ENCODE measurements at regions not wholly inside any gene's neighbourhood (a gene's known extent, or its start where the extent isn't known, plus 50 kb on each side); places are given as distances from the start of the nearest gene placed in this dataset.

DNA sequence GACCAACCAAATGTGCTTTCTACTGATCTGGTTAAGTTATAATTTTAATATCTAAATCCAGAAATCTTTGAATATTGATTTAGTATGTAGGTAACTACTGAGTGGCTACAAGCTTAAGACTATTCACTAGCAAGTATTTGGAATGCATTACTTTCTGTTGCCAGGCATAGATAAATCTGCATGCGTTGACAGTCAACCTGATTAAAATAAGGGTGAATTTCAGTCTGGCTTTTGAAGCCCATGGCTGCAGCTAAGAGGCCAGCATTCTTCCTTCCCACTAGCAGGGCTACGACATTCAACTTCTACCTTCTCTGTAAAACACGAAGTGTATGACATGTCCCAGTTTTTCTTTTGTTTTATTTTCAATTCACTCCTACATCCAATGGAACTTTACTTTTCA, 340.6 kb downstream of the EPHA4 start:
- TF ChIP-seq NFE2 (CRISPR knock-in tag; IDR thresholded peaks at IDR 0.05) (no peak), GZF1 (CRISPR knock-in tag; IDR thresholded peaks at IDR 0.05) (no peak), AKAP8 (CRISPR knock-in tag; IDR thresholded peaks at IDR 0.05) (no peak), CREB1 (IDR thresholded peaks at IDR 0.05) (no peak), CREB1 (CRISPR knock-in tag; IDR thresholded peaks at IDR 0.05) (no peak), DBP (CRISPR knock-in tag; IDR thresholded peaks at IDR 0.05; ENCODE audit: not compliant biosample characterization) (no peak)
- TF ChIP-seq, protein P1, sequence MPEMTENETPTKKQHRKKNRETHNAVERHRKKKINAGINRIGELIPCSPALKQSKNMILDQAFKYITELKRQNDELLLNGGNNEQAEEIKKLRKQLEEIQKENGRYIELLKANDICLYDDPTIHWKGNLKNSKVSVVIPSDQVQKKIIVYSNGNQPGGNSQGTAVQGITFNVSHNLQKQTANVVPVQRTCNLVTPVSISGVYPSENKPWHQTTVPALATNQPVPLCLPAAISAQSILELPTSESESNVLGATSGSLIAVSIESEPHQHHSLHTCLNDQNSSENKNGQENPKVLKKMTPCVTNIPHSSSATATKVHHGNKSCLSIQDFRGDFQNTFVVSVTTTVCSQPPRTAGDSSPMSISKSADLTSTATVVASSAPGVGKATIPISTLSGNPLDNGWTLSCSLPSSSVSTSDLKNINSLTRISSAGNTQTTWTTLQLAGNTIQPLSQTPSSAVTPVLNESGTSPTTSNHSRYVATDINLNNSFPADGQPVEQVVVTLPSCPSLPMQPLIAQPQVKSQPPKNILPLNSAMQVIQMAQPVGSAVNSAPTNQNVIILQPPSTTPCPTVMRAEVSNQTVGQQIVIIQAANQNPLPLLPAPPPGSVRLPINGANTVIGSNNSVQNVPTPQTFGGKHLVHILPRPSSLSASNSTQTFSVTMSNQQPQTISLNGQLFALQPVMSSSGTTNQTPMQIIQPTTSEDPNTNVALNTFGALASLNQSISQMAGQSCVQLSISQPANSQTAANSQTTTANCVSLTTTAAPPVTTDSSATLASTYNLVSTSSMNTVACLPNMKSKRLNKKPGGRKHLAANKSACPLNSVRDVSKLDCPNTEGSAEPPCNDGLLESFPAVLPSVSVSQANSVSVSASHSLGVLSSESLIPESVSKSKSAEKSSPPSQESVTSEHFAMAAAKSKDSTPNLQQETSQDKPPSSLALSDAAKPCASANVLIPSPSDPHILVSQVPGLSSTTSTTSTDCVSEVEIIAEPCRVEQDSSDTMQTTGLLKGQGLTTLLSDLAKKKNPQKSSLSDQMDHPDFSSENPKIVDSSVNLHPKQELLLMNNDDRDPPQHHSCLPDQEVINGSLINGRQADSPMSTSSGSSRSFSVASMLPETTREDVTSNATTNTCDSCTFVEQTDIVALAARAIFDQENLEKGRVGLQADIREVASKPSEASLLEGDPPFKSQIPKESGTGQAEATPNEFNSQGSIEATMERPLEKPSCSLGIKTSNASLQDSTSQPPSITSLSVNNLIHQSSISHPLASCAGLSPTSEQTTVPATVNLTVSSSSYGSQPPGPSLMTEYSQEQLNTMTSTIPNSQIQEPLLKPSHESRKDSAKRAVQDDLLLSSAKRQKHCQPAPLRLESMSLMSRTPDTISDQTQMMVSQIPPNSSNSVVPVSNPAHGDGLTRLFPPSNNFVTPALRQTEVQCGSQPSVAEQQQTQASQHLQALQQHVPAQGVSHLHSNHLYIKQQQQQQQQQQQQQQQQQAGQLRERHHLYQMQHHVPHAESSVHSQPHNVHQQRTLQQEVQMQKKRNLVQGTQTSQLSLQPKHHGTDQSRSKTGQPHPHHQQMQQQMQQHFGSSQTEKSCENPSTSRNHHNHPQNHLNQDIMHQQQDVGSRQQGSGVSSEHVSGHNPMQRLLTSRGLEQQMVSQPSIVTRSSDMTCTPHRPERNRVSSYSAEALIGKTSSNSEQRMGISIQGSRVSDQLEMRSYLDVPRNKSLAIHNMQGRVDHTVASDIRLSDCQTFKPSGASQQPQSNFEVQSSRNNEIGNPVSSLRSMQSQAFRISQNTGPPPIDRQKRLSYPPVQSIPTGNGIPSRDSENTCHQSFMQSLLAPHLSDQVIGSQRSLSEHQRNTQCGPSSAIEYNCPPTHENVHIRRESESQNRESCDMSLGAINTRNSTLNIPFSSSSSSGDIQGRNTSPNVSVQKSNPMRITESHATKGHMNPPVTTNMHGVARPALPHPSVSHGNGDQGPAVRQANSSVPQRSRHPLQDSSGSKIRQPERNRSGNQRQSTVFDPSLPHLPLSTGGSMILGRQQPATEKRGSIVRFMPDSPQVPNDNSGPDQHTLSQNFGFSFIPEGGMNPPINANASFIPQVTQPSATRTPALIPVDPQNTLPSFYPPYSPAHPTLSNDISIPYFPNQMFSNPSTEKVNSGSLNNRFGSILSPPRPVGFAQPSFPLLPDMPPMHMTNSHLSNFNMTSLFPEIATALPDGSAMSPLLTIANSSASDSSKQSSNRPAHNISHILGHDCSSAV (CRISPR knock-in tag; IDR thresholded peaks at IDR 0.05; ENCODE audit: borderline replicate concordance): no peak
- POLR2A ChIA-PET: no interaction called here
- ATAC-seq (no peak), DNase-seq (ENCODE audit: low spot score) (no peak), FAIRE-seq (no peak)
- H3K27ac ChIP-seq (ENCODE audit: extremely low read length, insufficient read depth, low read length): no peak overlapping the region
- H3K4me2 ChIP-seq (ENCODE audit: low read depth, low read length): no peak overlapping the region
- BruUV-seq (replicated peaks): no TSS peak
- intact Hi-C loops (cut with micrococcal nuclease; ENCODE audit: unreplicated experiment) (no loop called here), in situ Hi-C loops (cut with HindIII; ENCODE audit: extremely low pct_ligation_motif_present, low pct_unique_long_range_greater_than_20kb) (no loop called here)
- H3K79me2 ChIP-seq (ENCODE audit: insufficient read depth, low read length): no peaks in the 10 kb centered on the region
- WGBS (ENCODE audit: low lambda C conversion rate): 1% methylated on average over 3 of the region's 3 CpGs
- no peak overlapping the region for H3K4me3 ChIP-seq (replicated peaks in 1 of 3; ENCODE audit: insufficient read depth in 1 of 3, low read depth in 2 of 3, low read length in 3 of 3)
- no peaks in the 10 kb centered on the region for H3K27me3 ChIP-seq (ENCODE audit: control insufficient read depth in 1 of 2, insufficient read depth in 2 of 2, low read length in 2 of 2)
- no peak overlapping the region for H3K9ac ChIP-seq (ENCODE audit: insufficient read depth, low read depth, low read length)
- no peak overlapping the region for H2AFZ ChIP-seq (ENCODE audit: low read length)
- H3K9me3 ChIP-seq (ENCODE audit: low read length): peaks cover 5% of the 10 kb centered on the region; the same call in 1 of the 2 replicates
- CTCF ChIA-PET (ENCODE audit: low intra/inter-chr PET ratio, low total read pairs): no interaction called here
- H3K4me1 ChIP-seq (ENCODE audit: insufficient read depth, low read length): no peaks in the 10 kb centered on the region
- H3K36me3 ChIP-seq (replicated peaks in 1 of 2; ENCODE audit: control insufficient read depth in 1 of 2, insufficient read depth in 2 of 2, low read length in 2 of 2): no peaks in the 10 kb centered on the region
- H4K20me1 ChIP-seq (ENCODE audit: insufficient read depth, low read length): no peaks in the 10 kb centered on the region
